GM23338 (cell line): ENCODE measurements at regions not wholly inside any gene's neighbourhood (a gene's known extent, or its start where the extent isn't known, plus 50 kb on each side); places are given as distances from the start of the nearest gene placed in this dataset.

Experiments used
- ATAC-seq: fragments of 200-7000 bp; cut with Tn5 transposase; 3 replicates; pipeline ENCODE4 v1.9.1; 2020
- DNase-seq: peaks from one replicate; pipeline ENCODE4 v3.0.0-alpha.2; 2015; ENCODE audit warnings: low spot score
- H2AFZ ChIP-seq: fragments of 200-600 bp; sonication (generic); 2 replicates; pipeline ENCODE4 v1.8.0; 2016; ENCODE audit warnings: antibody characterized with exemption, mild to moderate bottlenecking, moderate library complexity
- H3F3A ChIP-seq: fragments of 200-600 bp; sonication (generic); replicated peaks from 2 replicates; pipeline ENCODE4 v1.8.0; 2017; ENCODE audit warnings: antibody characterized with exemption, mixed run types, low read depth
- H3K27ac ChIP-seq: fragments of 200-600 bp; sonication (generic); 2 replicates; pipeline ENCODE4 v1.6.1; 2016; ENCODE audit warnings: low read depth
- H3K27me3 ChIP-seq: fragments of 200-600 bp; sonication (generic); 2 replicates; pipeline ENCODE4 v1.8.0; 2016; ENCODE audit warnings: mild to moderate bottlenecking, mixed run types, moderate library complexity; ENCODE audit not compliant: insufficient read depth
- H3K36me3 ChIP-seq: fragments of 200-600 bp; sonication (generic); 2 replicates; pipeline ENCODE4 v1.8.0; 2016; ENCODE audit warnings: mild to moderate bottlenecking; ENCODE audit not compliant: insufficient read depth
- H3K4me1 ChIP-seq: fragments of 200-600 bp; sonication (generic); 2 replicates; pipeline ENCODE4 v1.8.0; 2016; ENCODE audit warnings: mild to moderate bottlenecking, moderate library complexity; ENCODE audit not compliant: insufficient read depth
- H3K4me2 ChIP-seq: fragments of 200-600 bp; sonication (generic); 2 replicates; pipeline ENCODE4 v1.7.1; 2017; ENCODE audit warnings: mixed run types
- H3K4me3 ChIP-seq: fragments of 200-600 bp; sonication (generic); 2 replicates; pipeline ENCODE4 v1.6.1; 2016; ENCODE audit warnings: mixed run types
- H3K79me2 ChIP-seq: fragments of 200-600 bp; sonication (generic); replicated peaks from 2 replicates; pipeline ENCODE4 v1.8.0; 2017; ENCODE audit warnings: mild to moderate bottlenecking; ENCODE audit not compliant: insufficient read depth
- H3K9me2 ChIP-seq: fragments of 200-600 bp; sonication (generic); 2 replicates; pipeline ENCODE4 v1.8.0; 2017; ENCODE audit not compliant: insufficient read depth
- H4K20me1 ChIP-seq: fragments of 200-600 bp; sonication (generic); replicated peaks from 2 replicates; pipeline ENCODE4 v1.8.0; 2017; ENCODE audit warnings: mild to moderate bottlenecking; ENCODE audit not compliant: insufficient read depth
- H3K27ac Mint-ChIP-seq: 2 replicates; pipeline ENCODE4 v1.8.0; 2020; ENCODE audit warnings: inconsistent platforms, mild to moderate bottlenecking, moderate library complexity, mixed read lengths
- H3K27me3 Mint-ChIP-seq: 3 replicates; pipeline ENCODE4 v1.8.0; 2022; ENCODE audit warnings: low read depth, mild to moderate bottlenecking, moderate library complexity, mixed read lengths, inconsistent platforms; ENCODE audit not compliant: insufficient read depth, poor library complexity
- H3K36me3 Mint-ChIP-seq: 3 replicates; pipeline ENCODE4 v1.8.0; 2021; ENCODE audit warnings: low read depth, mild to moderate bottlenecking, inconsistent platforms, moderate library complexity, mixed read lengths
- H3K4me1 Mint-ChIP-seq: 3 replicates; pipeline ENCODE4 v1.8.0; 2020; ENCODE audit warnings: mild to moderate bottlenecking, inconsistent platforms, mixed read lengths
- H3K4me3 Mint-ChIP-seq: 3 replicates; pipeline ENCODE4 v1.8.0; 2021; ENCODE audit warnings: moderate library complexity, mild to moderate bottlenecking, inconsistent platforms, mixed read lengths
- H3K9me3 Mint-ChIP-seq: 3 replicates; pipeline ENCODE4 v1.8.0; 2020; ENCODE audit warnings: moderate library complexity, mild to moderate bottlenecking, inconsistent platforms, mixed read lengths
- CREB1 ChIP-seq: fragments of 250-450 bp; sonication (Bioruptor Pico); IDR thresholded peaks from 2 replicates; pipeline ENCODE4 v1.5.0; 2020; ENCODE audit warnings: low read depth, mild to moderate bottlenecking, moderate library complexity
- ETS1 ChIP-seq: IDR thresholded peaks from 2 replicates; pipeline ENCODE4 v1.6.1; 2016; ENCODE audit warnings: antibody characterized with exemption
- EZH2 ChIP-seq: fragments of 200-600 bp; sonication (generic); IDR thresholded peaks from one replicate; pipeline ENCODE4 v1.8.0; 2017; ENCODE audit warnings: antibody characterized with exemption, mild to moderate bottlenecking, low read depth; ENCODE audit not compliant: unreplicated experiment
- EZH2phosphoT487 ChIP-seq: fragments of 200-600 bp; sonication (generic); IDR thresholded peaks from one replicate; pipeline ENCODE4 v1.8.1; 2018; ENCODE audit warnings: antibody characterized with exemption; ENCODE audit not compliant: unreplicated experiment
- JUNB ChIP-seq: IDR thresholded peaks from one replicate; pipeline ENCODE4 v1.6.1; 2016; ENCODE audit warnings: antibody characterized with exemption; ENCODE audit not compliant: unreplicated experiment
- NANOG ChIP-seq: IDR thresholded peaks from 2 replicates; pipeline ENCODE4 v1.6.1; 2016; ENCODE audit warnings: antibody characterized with exemption, borderline replicate concordance
- POLR2AphosphoS5 ChIP-seq: IDR thresholded peaks from 2 replicates; pipeline ENCODE4 v1.6.1; 2016; ENCODE audit warnings: antibody characterized with exemption, low read depth
- REST ChIP-seq: IDR thresholded peaks from one replicate; pipeline ENCODE4 v1.6.1; 2018; ENCODE audit warnings: antibody characterized with exemption; ENCODE audit not compliant: unreplicated experiment
- STAT1 ChIP-seq: IDR thresholded peaks from one replicate; pipeline ENCODE4 v1.6.1; 2016; ENCODE audit warnings: antibody characterized with exemption; ENCODE audit not compliant: unreplicated experiment
- ZNF114 ChIP-seq: fragments of 250-450 bp; sonication (Bioruptor Pico); IDR thresholded peaks from 2 replicates; pipeline ENCODE4 v1.5.0; 2020; ENCODE audit warnings: mild to moderate bottlenecking, moderate library complexity
- ZNF331 ChIP-seq: fragments of 250-450 bp; sonication (Bioruptor Pico); IDR thresholded peaks from 2 replicates; pipeline ENCODE4 v1.5.0; 2020; ENCODE audit warnings: low read depth, mild to moderate bottlenecking, moderate library complexity
- TF ChIP-seq, protein P1 (sequence below), 2 experiments: fragments of 200-600 bp in 1 of 2; sonication (generic) in 1 of 2; conservative IDR thresholded peaks; 2 replicates each; pipeline versions ENCODE4 v1.5.1 to v1.6.1; 2016 to 2017; ENCODE audit warnings: antibody characterized with exemption in 2 of 2, low read depth in 2 of 2, mild to moderate bottlenecking in 2 of 2, moderate library complexity in 1 of 2
- TF ChIP-seq, protein P2 (sequence below): fragments of 250-450 bp; sonication (Bioruptor Pico); IDR thresholded peaks from 2 replicates; pipeline ENCODE4 v1.5.0; 2020; ENCODE audit warnings: mild to moderate bottlenecking, moderate library complexity

DNA sequence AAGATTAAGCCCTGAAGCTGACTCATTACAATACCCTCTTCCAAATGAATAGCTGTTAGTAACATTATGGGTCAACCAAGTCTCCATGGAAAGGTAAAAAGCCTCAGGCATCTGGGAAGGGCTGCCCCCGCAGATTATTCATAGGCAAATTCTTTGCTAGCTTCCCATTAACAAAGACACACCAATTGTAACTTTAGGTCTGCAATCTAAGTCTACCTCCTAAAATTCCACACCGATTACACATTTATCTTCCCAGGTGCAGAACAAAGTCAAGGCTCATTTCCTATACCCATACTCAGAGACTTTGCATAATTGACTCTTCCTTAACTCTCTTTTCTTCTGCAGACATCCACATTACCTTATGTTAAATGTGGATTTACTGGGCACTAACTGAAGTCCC is 826.3 kb upstream of the MBL2 start:
- peaks cover 7% of the 10 kb centered on the region for H3K9me3 Mint-ChIP-seq
- DNase-seq (peak; percentile 94), ATAC-seq (peak; percentile 73)

More for the DNA sequence above, 826.3 kb upstream of the MBL2 start:
- no peaks in the 10 kb centered on the region for H3K79me2 ChIP-seq
- Mint-ChIP-seq H3K4me3 (no peak overlapping the region), H3K4me1 (peaks cover 40% of the 10 kb centered on the region), H3K27ac (peak overlapping the region; percentile 96), H3K27me3 (peaks cover 5% of the 10 kb centered on the region), H3K36me3 (peaks cover 20% of the 10 kb centered on the region)
- no peaks in the 10 kb centered on the region for H3K9me2 ChIP-seq
- no peaks in the 10 kb centered on the region for H3F3A ChIP-seq
- H3K4me2 ChIP-seq: no peak overlapping the region
- no peaks in the 10 kb centered on the region for H3K36me3 ChIP-seq
- H4K20me1 ChIP-seq: no peaks in the 10 kb centered on the region
- TF ChIP-seq REST: no peak
- TF ChIP-seq EZH2: no peak
- no peak; the same call in 1 of the 2 replicates for TF ChIP-seq POLR2AphosphoS5
- TF ChIP-seq STAT1: no peak
- TF ChIP-seq JUNB: no peak
- TF ChIP-seq NANOG: peak; percentile 99
- TF ChIP-seq, protein P1, sequence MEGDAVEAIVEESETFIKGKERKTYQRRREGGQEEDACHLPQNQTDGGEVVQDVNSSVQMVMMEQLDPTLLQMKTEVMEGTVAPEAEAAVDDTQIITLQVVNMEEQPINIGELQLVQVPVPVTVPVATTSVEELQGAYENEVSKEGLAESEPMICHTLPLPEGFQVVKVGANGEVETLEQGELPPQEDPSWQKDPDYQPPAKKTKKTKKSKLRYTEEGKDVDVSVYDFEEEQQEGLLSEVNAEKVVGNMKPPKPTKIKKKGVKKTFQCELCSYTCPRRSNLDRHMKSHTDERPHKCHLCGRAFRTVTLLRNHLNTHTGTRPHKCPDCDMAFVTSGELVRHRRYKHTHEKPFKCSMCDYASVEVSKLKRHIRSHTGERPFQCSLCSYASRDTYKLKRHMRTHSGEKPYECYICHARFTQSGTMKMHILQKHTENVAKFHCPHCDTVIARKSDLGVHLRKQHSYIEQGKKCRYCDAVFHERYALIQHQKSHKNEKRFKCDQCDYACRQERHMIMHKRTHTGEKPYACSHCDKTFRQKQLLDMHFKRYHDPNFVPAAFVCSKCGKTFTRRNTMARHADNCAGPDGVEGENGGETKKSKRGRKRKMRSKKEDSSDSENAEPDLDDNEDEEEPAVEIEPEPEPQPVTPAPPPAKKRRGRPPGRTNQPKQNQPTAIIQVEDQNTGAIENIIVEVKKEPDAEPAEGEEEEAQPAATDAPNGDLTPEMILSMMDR (conservative IDR thresholded peaks at IDR 0.05; ENCODE audit: low read depth in 2 of 2): no peak
- no peak for TF ChIP-seq ZNF114
- TF ChIP-seq CREB1 (CRISPR knock-in tag): peak; percentile 30; the same call in 1 of the 2 replicates
- no peak for TF ChIP-seq ZNF331 (CRISPR knock-in tag)
- peak; percentile 55; the same call in 1 of the 2 replicates for TF ChIP-seq ETS1
- TF ChIP-seq, protein P2, sequence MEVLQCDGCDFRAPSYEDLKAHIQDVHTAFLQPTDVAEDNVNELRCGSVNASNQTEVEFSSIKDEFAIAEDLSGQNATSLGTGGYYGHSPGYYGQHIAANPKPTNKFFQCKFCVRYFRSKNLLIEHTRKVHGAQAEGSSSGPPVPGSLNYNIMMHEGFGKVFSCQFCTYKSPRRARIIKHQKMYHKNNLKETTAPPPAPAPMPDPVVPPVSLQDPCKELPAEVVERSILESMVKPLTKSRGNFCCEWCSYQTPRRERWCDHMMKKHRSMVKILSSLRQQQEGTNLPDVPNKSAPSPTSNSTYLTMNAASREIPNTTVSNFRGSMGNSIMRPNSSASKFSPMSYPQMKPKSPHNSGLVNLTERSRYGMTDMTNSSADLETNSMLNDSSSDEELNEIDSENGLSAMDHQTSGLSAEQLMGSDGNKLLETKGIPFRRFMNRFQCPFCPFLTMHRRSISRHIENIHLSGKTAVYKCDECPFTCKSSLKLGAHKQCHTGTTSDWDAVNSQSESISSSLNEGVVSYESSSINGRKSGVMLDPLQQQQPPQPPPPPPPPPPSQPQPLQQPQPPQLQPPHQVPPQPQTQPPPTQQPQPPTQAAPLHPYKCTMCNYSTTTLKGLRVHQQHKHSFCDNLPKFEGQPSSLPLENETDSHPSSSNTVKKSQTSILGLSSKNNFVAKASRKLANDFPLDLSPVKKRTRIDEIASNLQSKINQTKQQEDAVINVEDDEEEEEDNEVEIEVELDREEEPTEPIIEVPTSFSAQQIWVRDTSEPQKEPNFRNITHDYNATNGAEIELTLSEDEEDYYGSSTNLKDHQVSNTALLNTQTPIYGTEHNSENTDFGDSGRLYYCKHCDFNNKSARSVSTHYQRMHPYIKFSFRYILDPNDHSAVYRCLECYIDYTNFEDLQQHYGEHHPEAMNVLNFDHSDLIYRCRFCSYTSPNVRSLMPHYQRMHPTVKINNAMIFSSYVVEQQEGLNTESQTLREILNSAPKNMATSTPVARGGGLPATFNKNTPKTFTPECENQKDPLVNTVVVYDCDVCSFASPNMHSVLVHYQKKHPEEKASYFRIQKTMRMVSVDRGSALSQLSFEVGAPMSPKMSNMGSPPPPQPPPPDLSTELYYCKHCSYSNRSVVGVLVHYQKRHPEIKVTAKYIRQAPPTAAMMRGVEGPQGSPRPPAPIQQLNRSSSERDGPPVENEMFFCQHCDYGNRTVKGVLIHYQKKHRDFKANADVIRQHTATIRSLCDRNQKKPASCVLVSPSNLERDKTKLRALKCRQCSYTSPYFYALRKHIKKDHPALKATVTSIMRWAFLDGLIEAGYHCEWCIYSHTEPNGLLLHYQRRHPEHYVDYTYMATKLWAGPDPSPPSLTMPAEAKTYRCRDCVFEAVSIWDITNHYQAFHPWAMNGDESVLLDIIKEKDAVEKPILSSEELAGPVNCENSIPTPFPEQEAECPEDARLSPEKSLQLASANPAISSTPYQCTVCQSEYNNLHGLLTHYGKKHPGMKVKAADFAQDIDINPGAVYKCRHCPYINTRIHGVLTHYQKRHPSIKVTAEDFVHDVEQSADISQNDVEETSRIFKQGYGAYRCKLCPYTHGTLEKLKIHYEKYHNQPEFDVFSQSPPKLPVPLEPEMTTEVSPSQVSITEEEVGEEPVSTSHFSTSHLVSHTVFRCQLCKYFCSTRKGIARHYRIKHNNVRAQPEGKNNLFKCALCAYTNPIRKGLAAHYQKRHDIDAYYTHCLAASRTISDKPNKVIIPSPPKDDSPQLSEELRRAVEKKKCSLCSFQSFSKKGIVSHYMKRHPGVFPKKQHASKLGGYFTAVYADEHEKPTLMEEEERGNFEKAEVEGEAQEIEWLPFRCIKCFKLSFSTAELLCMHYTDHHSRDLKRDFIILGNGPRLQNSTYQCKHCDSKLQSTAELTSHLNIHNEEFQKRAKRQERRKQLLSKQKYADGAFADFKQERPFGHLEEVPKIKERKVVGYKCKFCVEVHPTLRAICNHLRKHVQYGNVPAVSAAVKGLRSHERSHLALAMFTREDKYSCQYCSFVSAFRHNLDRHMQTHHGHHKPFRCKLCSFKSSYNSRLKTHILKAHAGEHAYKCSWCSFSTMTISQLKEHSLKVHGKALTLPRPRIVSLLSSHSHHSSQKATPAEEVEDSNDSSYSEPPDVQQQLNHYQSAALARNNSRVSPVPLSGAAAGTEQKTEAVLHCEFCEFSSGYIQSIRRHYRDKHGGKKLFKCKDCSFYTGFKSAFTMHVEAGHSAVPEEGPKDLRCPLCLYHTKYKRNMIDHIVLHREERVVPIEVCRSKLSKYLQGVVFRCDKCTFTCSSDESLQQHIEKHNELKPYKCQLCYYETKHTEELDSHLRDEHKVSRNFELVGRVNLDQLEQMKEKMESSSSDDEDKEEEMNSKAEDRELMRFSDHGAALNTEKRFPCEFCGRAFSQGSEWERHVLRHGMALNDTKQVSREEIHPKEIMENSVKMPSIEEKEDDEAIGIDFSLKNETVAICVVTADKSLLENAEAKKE (CRISPR knock-in tag): peak; percentile 69
- no peak for TF ChIP-seq EZH2phosphoT487
- no peaks in the 10 kb centered on the region for H3K27me3 ChIP-seq
- H3K4me3 ChIP-seq: no peak overlapping the region
- H3K4me1 ChIP-seq: peaks cover 13% of the 10 kb centered on the region
- peak overlapping the region; percentile 97 for H3K27ac ChIP-seq
- no peak overlapping the region for H2AFZ ChIP-seq
